Muscle layer of colon (tissue), 2 donors: ENCODE measurements at regions not wholly inside any gene's neighbourhood (a gene's known extent, or its start where the extent isn't known, plus 50 kb on each side); places are given as distances from the start of the nearest gene placed in this dataset.

ENCODE experiments used
- H3K27ac ChIP-seq: one replicate; pipeline ENCODE4 v1.7.0; 2013; ENCODE audit warnings: low read depth, mild to moderate bottlenecking, low read length, moderate library complexity
- H3K27me3 ChIP-seq, 2 donors: one replicate each; pipeline ENCODE4 v1.7.0; 2013; ENCODE audit warnings: low read length in 2 of 2, mild to moderate bottlenecking in 2 of 2; ENCODE audit not compliant: insufficient read depth in 2 of 2, control insufficient read depth in 1 of 2
- H3K36me3 ChIP-seq: one replicate; pipeline ENCODE4 v1.7.0; 2013; ENCODE audit warnings: mild to moderate bottlenecking, low read length; ENCODE audit not compliant: insufficient read depth
- H3K4me1 ChIP-seq: one replicate; pipeline ENCODE4 v1.7.0; 2013; ENCODE audit warnings: mild to moderate bottlenecking, low read length; ENCODE audit not compliant: insufficient read depth
- H3K4me3 ChIP-seq, 2 donors: one replicate each; pipeline ENCODE4 v1.7.0; 2013; ENCODE audit warnings: low read length in 2 of 2, low read depth in 1 of 2, mild to moderate bottlenecking in 1 of 2, moderate library complexity in 1 of 2
- H3K9ac ChIP-seq: one replicate; pipeline ENCODE4 v1.7.0; 2013; ENCODE audit warnings: low read length
- H3K9me3 ChIP-seq: one replicate; pipeline ENCODE4 v1.7.0; 2013; ENCODE audit warnings: mild to moderate bottlenecking, low read length
- donor health status: abdominal sarcoma.
- donor health status: Adenocarcinoma of cecum.

- Histone ChIP-seq H3K36me3 (no peaks in the 10 kb centered on the region), H3K4me1 (peaks cover 4% of the 10 kb centered on the region), H3K4me3 (no peak overlapping the region), H3K27me3 (no peaks in the 10 kb centered on the region), H3K9ac (no peak overlapping the region), H3K9me3 (no peaks in the 10 kb centered on the region), H3K27ac (no peak overlapping the region)
These were observed 129.3 kb upstream of the IGF1R start for GRCh38 chr15:98518823-98519561.

GRCh38 chr15:98519767-98520550 is 128.4 kb upstream of the IGF1R start:
- Histone ChIP-seq H3K4me3 (no peak overlapping the region), H3K27ac (no peak overlapping the region), H3K9me3 (no peaks in the 10 kb centered on the region), H3K27me3 (no peaks in the 10 kb centered on the region), H3K36me3 (no peaks in the 10 kb centered on the region), H3K9ac (no peak overlapping the region), H3K4me1 (peaks cover 4% of the 10 kb centered on the region)

- Histone ChIP-seq H3K4me3 (no peak overlapping the region), H3K27ac (no peak overlapping the region), H3K9me3 (no peaks in the 10 kb centered on the region), H3K4me1 (peaks cover 9% of the 10 kb centered on the region), H3K9ac (no peak overlapping the region), H3K27me3 (no peaks in the 10 kb centered on the region), H3K36me3 (no peaks in the 10 kb centered on the region)
These were observed 126.2 kb upstream of the IGF1R start for GRCh38 chr15:98522127-98522526.

- Histone ChIP-seq H3K9ac (no peak overlapping the region), H3K27me3 (no peaks in the 10 kb centered on the region), H3K4me3 (no peak overlapping the region), H3K27ac (no peak overlapping the region), H3K36me3 (no peaks in the 10 kb centered on the region), H3K9me3 (no peaks in the 10 kb centered on the region), H3K4me1 (peaks cover 9% of the 10 kb centered on the region)
These were observed 124.3 kb upstream of the IGF1R start for GRCh38 chr15:98523912-98524662.

GRCh38 chr15:98524838-98525660 is 123.3 kb upstream of the IGF1R start:
- Histone ChIP-seq H3K27me3 (no peaks in the 10 kb centered on the region), H3K36me3 (no peaks in the 10 kb centered on the region), H3K4me3 (no peak overlapping the region), H3K4me1 (peaks cover 5% of the 10 kb centered on the region), H3K9ac (no peak overlapping the region), H3K9me3 (no peaks in the 10 kb centered on the region), H3K27ac (no peak overlapping the region)

- no peak overlapping the region for H3K4me3 ChIP-seq
- no peaks in the 10 kb centered on the region for H3K36me3 ChIP-seq
- H3K27ac ChIP-seq = no peak overlapping the region
- H3K9ac ChIP-seq = no peak overlapping the region
- no peaks in the 10 kb centered on the region for H3K9me3 ChIP-seq
- H3K4me1 ChIP-seq = peaks cover 5% of the 10 kb centered on the region
- no peaks in the 10 kb centered on the region for H3K27me3 ChIP-seq
These were observed 122.7 kb upstream of the IGF1R start for GRCh38 chr15:98525661-98526001.

- Histone ChIP-seq H3K27me3 (no peaks in the 10 kb centered on the region), H3K27ac (no peak overlapping the region), H3K9ac (no peak overlapping the region), H3K4me1 (peaks cover 5% of the 10 kb centered on the region), H3K36me3 (no peaks in the 10 kb centered on the region), H3K4me3 (no peak overlapping the region), H3K9me3 (no peaks in the 10 kb centered on the region)
These were observed 122.2 kb upstream of the IGF1R start for GRCh38 chr15:98526094-98526493.

- Histone ChIP-seq H3K9ac (no peak overlapping the region), H3K27me3 (no peaks in the 10 kb centered on the region), H3K4me1 (peaks cover 5% of the 10 kb centered on the region), H3K9me3 (no peaks in the 10 kb centered on the region), H3K36me3 (no peaks in the 10 kb centered on the region), H3K4me3 (no peak overlapping the region), H3K27ac (no peak overlapping the region)
These were observed 120.2 kb upstream of the IGF1R start for GRCh38 chr15:98528046-98528725.

GRCh38 chr15:98529205-98530145 is 118.9 kb upstream of the IGF1R start:
- no peak overlapping the region for H3K9ac ChIP-seq
- peaks cover 5% of the 10 kb centered on the region for H3K4me1 ChIP-seq
- H3K27ac ChIP-seq = no peak overlapping the region
- H3K4me3 ChIP-seq = no peak overlapping the region
- no peaks in the 10 kb centered on the region for H3K27me3 ChIP-seq
- H3K36me3 ChIP-seq = no peaks in the 10 kb centered on the region
- no peaks in the 10 kb centered on the region for H3K9me3 ChIP-seq

GRCh38 chr15:98530570-98530969 is 117.8 kb upstream of the IGF1R start:
- no peak overlapping the region for H3K27ac ChIP-seq
- no peaks in the 10 kb centered on the region for H3K36me3 ChIP-seq
- H3K9me3 ChIP-seq = no peaks in the 10 kb centered on the region
- H3K9ac ChIP-seq = no peak overlapping the region
- peaks cover 5% of the 10 kb centered on the region for H3K4me1 ChIP-seq
- no peaks in the 10 kb centered on the region for H3K27me3 ChIP-seq
- no peak overlapping the region for H3K4me3 ChIP-seq
